Ectodermal cell (in vitro differentiated cells): ENCODE measurements at regions not wholly inside any gene's neighbourhood (a gene's known extent, or its start where the extent isn't known, plus 50 kb on each side); places are given as distances from the start of the nearest gene placed in this dataset.

ENCODE experiments used
- H3K27ac ChIP-seq: 2 replicates; pipeline ENCODE4 v1.7.0; 2013; ENCODE audit warnings: mild to moderate bottlenecking, low read depth, low read length; ENCODE audit not compliant: insufficient read depth, poor library complexity, severe bottlenecking
- H3K27me3 ChIP-seq: 2 replicates; pipeline ENCODE4 v1.7.0; 2013; ENCODE audit warnings: mild to moderate bottlenecking, low read length; ENCODE audit not compliant: insufficient read depth, control insufficient read depth, poor library complexity, severe bottlenecking
- H3K36me3 ChIP-seq: one replicate; pipeline ENCODE4 v1.7.0; 2013; ENCODE audit warnings: low read length; ENCODE audit not compliant: control insufficient read depth, insufficient read depth
- H3K4me1 ChIP-seq: one replicate; pipeline ENCODE4 v1.7.0; 2013; ENCODE audit warnings: low read length; ENCODE audit not compliant: control insufficient read depth, insufficient read depth
- H3K4me3 ChIP-seq: 2 replicates; pipeline ENCODE4 v1.7.0; 2013; ENCODE audit warnings: low read depth, low read length, control low read depth; ENCODE audit not compliant: insufficient read depth
- H3K9me3 ChIP-seq: 2 replicates; pipeline ENCODE4 v1.7.0; 2013; ENCODE audit warnings: mild to moderate bottlenecking, low read length, moderate library complexity; ENCODE audit not compliant: control insufficient read depth
- WGBS, 2 experiments: methylation state at CpG; one replicate each; pipeline ENCODE4 v1.1.7; 2013; ENCODE audit warnings: missing lambda C conversion rate in 2 of 2; 5-methylcytosine and 5-hydroxymethylcytosine counted together

DNA sequence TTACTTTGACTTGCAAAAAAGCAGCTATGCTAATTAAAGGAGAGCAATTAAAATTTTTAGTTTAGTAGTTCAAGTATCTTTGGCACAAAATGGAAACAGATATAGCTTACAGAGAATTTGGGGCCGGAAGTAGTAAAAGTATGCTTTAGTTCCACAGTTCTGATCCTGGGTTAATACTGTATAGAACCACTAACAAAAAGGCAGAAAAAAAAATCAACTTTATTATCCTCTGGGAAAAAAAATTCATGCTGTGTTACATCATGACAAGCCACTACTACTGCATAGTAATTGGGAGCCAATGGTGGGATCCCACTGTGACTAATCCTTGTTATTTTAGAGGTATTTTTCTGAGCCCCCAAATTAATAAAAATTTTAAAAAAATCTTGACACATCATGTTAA is 246.8 kb upstream of the PRDM9 start:
- H3K27me3 ChIP-seq: no peaks in the 10 kb centered on the region
- no peaks in the 10 kb centered on the region for H3K9me3 ChIP-seq
- WGBS, 2 experiments: 92% methylated on average over 1 of the region's 1 CpG; no CpG with 5 or more reads in 1 of the 2 experiments
- no peak overlapping the region for H3K4me3 ChIP-seq
- H3K27ac ChIP-seq: no peak overlapping the region
- no peaks in the 10 kb centered on the region for H3K36me3 ChIP-seq
- H3K4me1 ChIP-seq: no peaks in the 10 kb centered on the region

DNA sequence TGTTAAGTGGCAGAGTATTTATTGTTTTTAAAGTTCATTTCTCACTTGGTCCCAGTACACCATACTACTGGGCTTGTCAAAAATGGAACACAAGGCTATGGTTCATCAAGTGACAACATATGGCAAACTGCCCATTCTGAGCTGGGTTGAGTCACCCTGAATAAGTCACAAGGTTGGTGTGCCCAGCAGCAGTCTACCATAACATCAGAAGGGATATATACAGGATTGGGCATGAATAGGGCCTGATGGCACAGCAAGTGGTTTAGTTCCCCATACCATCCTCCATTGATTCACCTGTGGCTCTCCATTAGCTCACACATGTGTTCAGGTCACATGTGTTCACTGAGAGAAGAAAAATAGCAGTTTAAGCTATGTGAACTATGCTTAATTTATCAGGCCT is 249.8 kb upstream of the PRDM9 start:
- Histone ChIP-seq H3K9me3 (no peaks in the 10 kb centered on the region), H3K36me3 (no peaks in the 10 kb centered on the region), H3K4me1 (no peaks in the 10 kb centered on the region), H3K27me3 (no peaks in the 10 kb centered on the region), H3K27ac (no peak overlapping the region), H3K4me3 (no peak overlapping the region)

DNA sequence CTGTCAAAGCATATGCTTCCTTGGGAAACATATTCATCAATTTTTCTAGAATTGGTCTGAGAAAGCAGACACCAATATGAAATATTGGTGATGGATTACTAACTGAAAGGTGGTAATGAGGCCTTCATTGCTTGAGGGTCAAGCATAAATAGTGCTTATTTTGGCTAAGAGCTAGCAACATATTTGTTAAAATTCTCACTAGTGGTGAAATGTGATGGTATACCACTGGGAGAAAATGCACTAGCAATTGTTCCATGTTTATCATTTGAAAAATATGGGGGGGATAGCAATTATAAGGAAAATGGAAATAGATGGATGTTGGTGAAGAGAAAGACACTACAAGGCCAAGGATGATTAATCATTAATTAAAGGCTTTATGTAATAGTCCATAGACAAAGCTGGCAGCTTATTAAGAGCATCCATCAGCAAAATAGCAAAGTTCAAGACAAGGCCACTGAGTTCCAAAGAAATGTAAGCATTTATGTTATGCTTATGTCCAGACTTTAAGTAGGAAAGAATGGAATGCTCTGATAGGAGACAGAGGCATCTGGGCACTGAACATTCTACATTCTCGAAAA is 253.7 kb upstream of the PRDM9 start:
- no peaks in the 10 kb centered on the region for H3K4me1 ChIP-seq
- no peaks in the 10 kb centered on the region for H3K36me3 ChIP-seq
- no peak overlapping the region for H3K27ac ChIP-seq
- no peaks in the 10 kb centered on the region for H3K27me3 ChIP-seq
- no peak overlapping the region for H3K4me3 ChIP-seq
- H3K9me3 ChIP-seq: no peaks in the 10 kb centered on the region
- WGBS, 2 experiments: 92 to 93% methylated on average over 1 of the region's 1 CpG

DNA sequence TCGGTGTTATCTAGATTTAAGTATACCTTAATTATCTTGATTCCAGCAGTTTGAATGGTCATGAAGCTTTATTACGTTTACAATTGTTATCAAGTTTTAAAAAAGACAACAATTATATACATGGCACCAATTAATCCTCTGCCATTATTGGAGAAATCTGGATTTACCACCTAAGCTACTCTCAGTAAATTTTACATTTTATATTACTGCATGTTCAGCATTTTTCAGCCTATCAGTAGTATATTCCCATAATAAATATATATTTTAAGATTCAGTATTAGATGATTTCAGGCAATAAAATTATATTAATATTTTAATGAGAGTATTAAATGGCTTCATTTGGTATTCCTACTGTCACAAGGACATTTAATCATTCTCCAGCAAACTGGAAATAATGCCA is 264.5 kb upstream of the PRDM9 start:
- no peaks in the 10 kb centered on the region for H3K27me3 ChIP-seq
- no peaks in the 10 kb centered on the region for H3K4me1 ChIP-seq
- H3K36me3 ChIP-seq: no peaks in the 10 kb centered on the region
- H3K9me3 ChIP-seq: no peaks in the 10 kb centered on the region
- no peak overlapping the region for H3K27ac ChIP-seq
- no peak overlapping the region for H3K4me3 ChIP-seq
- WGBS, 2 experiments: 77 to 100% methylated on average over 1 to 2 of the region's 2 CpGs

DNA sequence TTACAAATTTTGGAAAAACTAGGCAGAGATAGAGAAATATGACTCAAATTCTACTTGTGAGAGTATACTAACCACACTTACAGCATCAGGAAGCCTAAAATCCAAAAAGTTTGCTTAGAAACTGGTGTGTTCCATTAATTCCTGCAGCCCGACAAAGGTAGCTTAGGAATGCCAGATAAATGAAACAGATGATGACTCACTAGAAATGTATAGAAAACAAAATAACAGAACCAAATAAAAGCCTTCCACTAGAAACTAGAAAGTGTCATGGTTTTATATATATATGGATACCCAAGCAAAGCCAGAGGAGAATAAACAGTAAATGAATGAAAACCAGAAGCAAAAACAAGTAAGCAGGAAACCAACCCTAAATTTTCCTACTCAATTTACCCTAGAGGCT is 272.2 kb upstream of the PRDM9 start:
- no peak overlapping the region for H3K4me3 ChIP-seq
- H3K4me1 ChIP-seq: no peaks in the 10 kb centered on the region
- no peaks in the 10 kb centered on the region for H3K9me3 ChIP-seq
- no peaks in the 10 kb centered on the region for H3K36me3 ChIP-seq
- H3K27me3 ChIP-seq: no peaks in the 10 kb centered on the region
- WGBS, 2 experiments: 83% methylated on average over 1 of the region's 1 CpG; no CpG with 5 or more reads in 1 of the 2 experiments
- H3K27ac ChIP-seq: no peak overlapping the region

DNA sequence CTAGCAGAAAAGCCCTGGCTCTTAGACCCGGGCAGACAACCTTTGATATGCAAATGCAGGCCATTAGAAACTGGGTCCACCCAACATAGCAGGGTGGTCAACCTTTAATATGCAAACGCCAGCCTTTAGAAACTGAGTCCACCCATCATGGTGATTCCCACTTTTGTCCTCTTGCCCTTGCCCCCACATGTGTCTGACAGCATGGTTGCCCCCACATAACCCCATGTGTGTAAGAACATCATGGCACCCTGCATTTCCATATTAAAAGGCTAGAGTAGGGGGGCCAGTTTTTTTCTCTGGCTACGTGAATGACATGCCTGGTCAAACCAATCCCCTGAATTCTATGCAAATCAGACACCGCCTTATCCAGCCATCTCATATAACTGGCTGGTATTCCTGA is 273.2 kb upstream of the PRDM9 start:
- H3K27me3 ChIP-seq: no peaks in the 10 kb centered on the region
- 45 to 52% methylated on average over 4 of the region's 4 CpGs for WGBS, 2 experiments
- H3K36me3 ChIP-seq: no peaks in the 10 kb centered on the region
- no peaks in the 10 kb centered on the region for H3K4me1 ChIP-seq
- H3K9me3 ChIP-seq: no peaks in the 10 kb centered on the region
- H3K4me3 ChIP-seq: no peak overlapping the region
- H3K27ac ChIP-seq: no peak overlapping the region

DNA sequence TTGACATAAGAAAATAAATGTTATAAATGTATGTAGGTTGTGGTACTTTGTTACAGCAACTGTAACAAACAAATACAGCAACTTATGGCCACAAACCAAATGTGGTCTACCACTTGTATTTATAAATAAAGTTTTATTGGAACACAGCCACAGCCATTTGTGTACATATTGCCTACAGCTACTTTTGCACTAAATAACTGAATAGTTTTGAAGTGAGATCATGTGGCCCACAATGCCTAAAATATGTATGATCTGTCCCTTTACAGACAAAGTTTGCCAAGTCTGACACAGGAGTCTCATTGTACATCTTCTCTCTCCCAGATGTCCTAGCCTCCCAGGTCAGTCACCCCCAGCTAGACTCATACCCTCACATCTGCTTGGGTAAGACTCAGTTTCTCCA is 283.6 kb upstream of the PRDM9 start:
- H3K27me3 ChIP-seq: no peaks in the 10 kb centered on the region
- H3K4me1 ChIP-seq: no peaks in the 10 kb centered on the region
- no peaks in the 10 kb centered on the region for H3K9me3 ChIP-seq
- H3K4me3 ChIP-seq: no peak overlapping the region
- no peaks in the 10 kb centered on the region for H3K36me3 ChIP-seq
- H3K27ac ChIP-seq: no peak overlapping the region

DNA sequence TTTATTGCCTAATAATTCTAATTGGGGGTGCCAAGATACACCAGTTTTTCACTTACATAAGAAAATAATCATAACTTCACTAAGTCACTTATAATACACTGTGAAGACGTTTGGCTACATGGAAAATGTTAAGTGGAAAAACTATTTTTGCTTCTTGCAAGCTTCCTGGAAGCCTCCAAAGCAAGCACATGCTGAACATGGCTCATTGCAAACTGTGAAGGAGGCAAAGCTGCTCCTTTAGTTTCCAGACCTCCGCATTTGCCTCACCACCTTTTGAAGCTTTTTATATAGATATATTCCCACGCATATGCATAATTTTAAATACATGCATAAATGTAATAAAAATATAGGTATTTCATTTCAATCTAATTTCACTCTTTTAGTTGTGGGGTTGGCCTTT is 285.6 kb upstream of the PRDM9 start:
- Histone ChIP-seq H3K4me1 (no peaks in the 10 kb centered on the region), H3K27ac (no peak overlapping the region), H3K27me3 (no peaks in the 10 kb centered on the region), H3K4me3 (no peak overlapping the region), H3K9me3 (no peaks in the 10 kb centered on the region), H3K36me3 (no peaks in the 10 kb centered on the region)
- WGBS, 2 experiments: 80 to 87% methylated on average over 1 to 2 of the region's 3 CpGs

DNA sequence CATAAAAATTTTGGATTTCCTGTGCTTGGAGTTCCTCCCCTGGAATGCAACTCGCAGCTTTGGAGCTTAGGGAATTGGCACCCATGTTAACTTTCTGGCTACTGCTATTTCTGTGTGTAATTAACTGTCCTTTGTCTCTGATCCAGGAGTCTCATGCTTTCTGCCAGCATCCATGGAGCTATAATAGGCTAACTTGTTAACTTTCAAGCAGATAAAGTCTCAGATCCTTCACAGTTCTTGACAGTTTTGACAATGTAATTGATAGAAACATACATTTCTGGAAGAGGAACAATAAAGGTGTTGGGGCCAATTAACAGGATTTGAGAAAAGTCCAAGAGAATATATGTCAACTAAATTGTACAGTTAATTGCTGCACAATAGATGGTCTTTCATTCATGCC is 290.2 kb upstream of the PRDM9 start:
- H3K4me1 ChIP-seq: no peaks in the 10 kb centered on the region
- H3K4me3 ChIP-seq: no peak overlapping the region
- WGBS, 2 experiments: 90 to 94% methylated on average over 1 of the region's 1 CpG
- no peaks in the 10 kb centered on the region for H3K9me3 ChIP-seq
- H3K27me3 ChIP-seq: no peaks in the 10 kb centered on the region
- no peak overlapping the region for H3K27ac ChIP-seq
- H3K36me3 ChIP-seq: no peaks in the 10 kb centered on the region

DNA sequence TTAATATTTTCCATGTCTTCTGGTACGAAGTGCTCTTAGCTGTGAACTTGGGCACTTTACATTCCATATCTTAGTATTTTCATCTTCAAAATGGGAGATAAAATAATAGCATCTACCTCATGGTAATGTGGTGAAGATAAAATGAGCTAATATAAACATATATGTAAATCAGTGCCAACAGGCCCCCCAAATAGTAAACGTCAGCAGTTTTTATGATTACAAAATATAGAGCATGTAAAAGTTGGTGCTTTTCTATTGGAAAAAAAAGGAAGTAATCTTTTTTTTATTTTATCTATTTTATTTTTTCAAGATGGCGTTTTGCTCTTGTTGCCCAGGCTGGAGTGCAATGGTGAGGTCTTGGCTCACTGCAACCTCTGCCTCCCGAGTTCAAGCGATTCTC is 291.1 kb upstream of the PRDM9 start:
- WGBS, 2 experiments: 97 to 100% methylated on average over 5 of the region's 5 CpGs
- Histone ChIP-seq H3K4me1 (no peaks in the 10 kb centered on the region), H3K27me3 (no peaks in the 10 kb centered on the region)

DNA sequence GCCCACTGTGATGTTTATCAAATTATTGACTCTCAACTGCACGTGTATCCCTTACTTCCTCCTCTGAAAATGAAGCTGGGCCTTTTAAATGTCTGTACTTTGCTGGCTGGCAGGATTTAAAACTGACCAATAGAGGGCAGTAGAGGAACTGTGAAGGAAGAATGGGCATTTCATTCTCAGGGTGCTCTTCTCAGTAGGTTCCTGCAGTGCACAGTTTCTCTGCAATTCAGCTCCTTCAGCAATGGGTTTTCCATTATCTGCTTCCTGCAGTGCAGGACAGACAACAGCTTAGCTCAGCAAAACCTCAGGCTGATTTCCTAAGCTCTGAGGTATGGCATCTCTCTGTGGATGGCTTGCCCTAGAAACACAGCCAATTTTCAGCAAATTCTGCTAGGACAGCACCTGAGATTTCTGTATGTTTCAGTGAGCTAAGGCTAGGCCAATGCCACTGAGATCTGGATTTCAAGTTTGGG is 298.4 kb upstream of the PRDM9 start:
- H3K9me3 ChIP-seq: no peaks in the 10 kb centered on the region
- no peak overlapping the region for H3K4me3 ChIP-seq
- 18% methylated on average over 1 of the region's 1 CpG; no CpG with 5 or more reads in 1 of the 2 experiments for WGBS, 2 experiments
- no peaks in the 10 kb centered on the region for H3K4me1 ChIP-seq
- H3K36me3 ChIP-seq: no peaks in the 10 kb centered on the region
- H3K27ac ChIP-seq: no peak overlapping the region
- no peaks in the 10 kb centered on the region for H3K27me3 ChIP-seq

More for the DNA sequence above, 291.1 kb upstream of the PRDM9 start:
- H3K27ac ChIP-seq: no peak overlapping the region
- no peaks in the 10 kb centered on the region for H3K9me3 ChIP-seq
- no peaks in the 10 kb centered on the region for H3K36me3 ChIP-seq
- no peak overlapping the region for H3K4me3 ChIP-seq
